Neural cell (in vitro differentiated cells): ENCODE measurements at regions not wholly inside any gene's neighbourhood (a gene's known extent, or its start where the extent isn't known, plus 50 kb on each side); places are given as distances from the start of the nearest gene placed in this dataset.

Source experiments
- CTCF ChIP-seq: fragments of 450-650 bp; IDR thresholded peaks from 2 replicates; pipeline ENCODE4 v1.5.1; 2014; ENCODE audit warnings: antibody characterized with exemption, mild to moderate bottlenecking, moderate library complexity; ENCODE audit not compliant: poor library complexity, severe bottlenecking
- EZH2 ChIP-seq: fragments of 200-600, 300-800 bp; shearing (Covaris generic), sonication (generic); IDR thresholded peaks from 2 replicates; pipeline ENCODE4 v1.6.1; 2014; ENCODE audit warnings: antibody characterized with exemption, low read length, borderline replicate concordance, mild to moderate bottlenecking; ENCODE audit not compliant: insufficient read depth, poor library complexity, severe bottlenecking
- POLR2AphosphoS5 ChIP-seq: IDR thresholded peaks from 2 replicates; pipeline ENCODE4 v1.6.1; 2012
- REST ChIP-seq: IDR thresholded peaks from 2 replicates; pipeline ENCODE4 v1.6.1; 2012; ENCODE audit warnings: borderline replicate concordance
- TAF1 ChIP-seq: IDR thresholded peaks from 2 replicates; pipeline ENCODE4 v1.6.1; 2012; ENCODE audit warnings: low read depth

- TF ChIP-seq CTCF = no peak
- no peak for TF ChIP-seq POLR2AphosphoS5
- TF ChIP-seq TAF1 = no peak
- TF ChIP-seq REST = no peak
- no peak for TF ChIP-seq EZH2
These were observed 189.8 kb downstream of the PCSK1 start for GRCh38 chr5:96243203-96243602.
